ENCODE measurements at regions not wholly inside any gene's neighbourhood (a gene's known extent, or its start where the extent isn't known, plus 50 kb on each side); places are given as distances from the start of the nearest gene placed in this dataset.

DNA sequence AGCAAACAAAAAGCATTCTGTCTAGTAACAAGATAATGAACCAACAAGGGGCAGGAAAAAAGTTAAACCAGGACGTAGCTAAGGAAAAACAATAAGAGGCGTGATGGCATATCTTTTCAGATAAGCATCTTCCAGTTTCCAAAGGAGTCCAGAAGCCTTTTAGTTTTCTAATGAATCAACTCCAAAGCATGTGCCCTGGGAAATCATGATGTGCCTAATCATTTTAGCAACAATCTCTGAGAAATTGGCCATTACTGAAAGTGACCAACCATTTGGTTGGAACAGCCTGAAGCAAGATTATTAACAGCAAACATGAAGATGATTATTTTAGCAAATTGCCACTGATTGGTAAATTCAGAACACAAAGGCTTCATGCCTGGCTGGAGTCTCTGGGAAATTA lies 440.9 kb upstream of the MAF start:
- no peak for ATAC-seq
- no peak for TF ChIP-seq BACH2 (CRISPR knock-in tag; IDR thresholded peaks at IDR 0.05; ENCODE audit: borderline replicate concordance)
- no peak for TF ChIP-seq ZFP3 (CRISPR knock-in tag; IDR thresholded peaks at IDR 0.05)
- no peak for TF ChIP-seq PPARA (CRISPR knock-in tag; IDR thresholded peaks at IDR 0.05; ENCODE audit: borderline replicate concordance)
- no peak for TF ChIP-seq ESRRG (CRISPR knock-in tag; IDR thresholded peaks at IDR 0.05)
- no peak for TF ChIP-seq ZNF565 (CRISPR knock-in tag; conservative IDR thresholded peaks at IDR 0.05; ENCODE audit: low read depth)
- TF ChIP-seq, protein P1, sequence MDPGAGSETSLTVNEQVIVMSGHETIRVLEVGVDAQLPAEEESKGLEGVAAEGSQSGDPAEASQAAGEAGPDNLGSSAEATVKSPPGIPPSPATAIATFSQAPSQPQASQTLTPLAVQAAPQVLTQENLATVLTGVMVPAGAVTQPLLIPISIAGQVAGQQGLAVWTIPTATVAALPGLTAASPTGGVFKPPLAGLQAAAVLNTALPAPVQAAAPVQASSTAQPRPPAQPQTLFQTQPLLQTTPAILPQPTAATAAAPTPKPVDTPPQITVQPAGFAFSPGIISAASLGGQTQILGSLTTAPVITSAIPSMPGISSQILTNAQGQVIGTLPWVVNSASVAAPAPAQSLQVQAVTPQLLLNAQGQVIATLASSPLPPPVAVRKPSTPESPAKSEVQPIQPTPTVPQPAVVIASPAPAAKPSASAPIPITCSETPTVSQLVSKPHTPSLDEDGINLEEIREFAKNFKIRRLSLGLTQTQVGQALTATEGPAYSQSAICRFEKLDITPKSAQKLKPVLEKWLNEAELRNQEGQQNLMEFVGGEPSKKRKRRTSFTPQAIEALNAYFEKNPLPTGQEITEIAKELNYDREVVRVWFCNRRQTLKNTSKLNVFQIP (CRISPR knock-in tag; IDR thresholded peaks at IDR 0.05; ENCODE audit: borderline replicate concordance, low read depth): no peak
- TF ChIP-seq ZFP30 (CRISPR knock-in tag; IDR thresholded peaks at IDR 0.05): no peak
- no peak for TF ChIP-seq GLIS3 (CRISPR knock-in tag; IDR thresholded peaks at IDR 0.05)
- TF ChIP-seq, protein P2, sequence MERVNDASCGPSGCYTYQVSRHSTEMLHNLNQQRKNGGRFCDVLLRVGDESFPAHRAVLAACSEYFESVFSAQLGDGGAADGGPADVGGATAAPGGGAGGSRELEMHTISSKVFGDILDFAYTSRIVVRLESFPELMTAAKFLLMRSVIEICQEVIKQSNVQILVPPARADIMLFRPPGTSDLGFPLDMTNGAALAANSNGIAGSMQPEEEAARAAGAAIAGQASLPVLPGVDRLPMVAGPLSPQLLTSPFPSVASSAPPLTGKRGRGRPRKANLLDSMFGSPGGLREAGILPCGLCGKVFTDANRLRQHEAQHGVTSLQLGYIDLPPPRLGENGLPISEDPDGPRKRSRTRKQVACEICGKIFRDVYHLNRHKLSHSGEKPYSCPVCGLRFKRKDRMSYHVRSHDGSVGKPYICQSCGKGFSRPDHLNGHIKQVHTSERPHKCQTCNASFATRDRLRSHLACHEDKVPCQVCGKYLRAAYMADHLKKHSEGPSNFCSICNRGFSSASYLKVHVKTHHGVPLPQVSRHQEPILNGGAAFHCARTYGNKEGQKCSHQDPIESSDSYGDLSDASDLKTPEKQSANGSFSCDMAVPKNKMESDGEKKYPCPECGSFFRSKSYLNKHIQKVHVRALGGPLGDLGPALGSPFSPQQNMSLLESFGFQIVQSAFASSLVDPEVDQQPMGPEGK (CRISPR knock-in tag; IDR thresholded peaks at IDR 0.05; ENCODE audit: borderline replicate concordance): no peak
- no peak for TF ChIP-seq CSDC2 (CRISPR knock-in tag; IDR thresholded peaks at IDR 0.05)
- TF ChIP-seq, protein P3, sequence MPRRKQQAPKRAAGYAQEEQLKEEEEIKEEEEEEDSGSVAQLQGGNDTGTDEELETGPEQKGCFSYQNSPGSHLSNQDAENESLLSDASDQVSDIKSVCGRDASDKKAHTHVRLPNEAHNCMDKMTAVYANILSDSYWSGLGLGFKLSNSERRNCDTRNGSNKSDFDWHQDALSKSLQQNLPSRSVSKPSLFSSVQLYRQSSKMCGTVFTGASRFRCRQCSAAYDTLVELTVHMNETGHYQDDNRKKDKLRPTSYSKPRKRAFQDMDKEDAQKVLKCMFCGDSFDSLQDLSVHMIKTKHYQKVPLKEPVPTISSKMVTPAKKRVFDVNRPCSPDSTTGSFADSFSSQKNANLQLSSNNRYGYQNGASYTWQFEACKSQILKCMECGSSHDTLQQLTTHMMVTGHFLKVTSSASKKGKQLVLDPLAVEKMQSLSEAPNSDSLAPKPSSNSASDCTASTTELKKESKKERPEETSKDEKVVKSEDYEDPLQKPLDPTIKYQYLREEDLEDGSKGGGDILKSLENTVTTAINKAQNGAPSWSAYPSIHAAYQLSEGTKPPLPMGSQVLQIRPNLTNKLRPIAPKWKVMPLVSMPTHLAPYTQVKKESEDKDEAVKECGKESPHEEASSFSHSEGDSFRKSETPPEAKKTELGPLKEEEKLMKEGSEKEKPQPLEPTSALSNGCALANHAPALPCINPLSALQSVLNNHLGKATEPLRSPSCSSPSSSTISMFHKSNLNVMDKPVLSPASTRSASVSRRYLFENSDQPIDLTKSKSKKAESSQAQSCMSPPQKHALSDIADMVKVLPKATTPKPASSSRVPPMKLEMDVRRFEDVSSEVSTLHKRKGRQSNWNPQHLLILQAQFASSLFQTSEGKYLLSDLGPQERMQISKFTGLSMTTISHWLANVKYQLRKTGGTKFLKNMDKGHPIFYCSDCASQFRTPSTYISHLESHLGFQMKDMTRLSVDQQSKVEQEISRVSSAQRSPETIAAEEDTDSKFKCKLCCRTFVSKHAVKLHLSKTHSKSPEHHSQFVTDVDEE (CRISPR knock-in tag; IDR thresholded peaks at IDR 0.05): no peak
- no peak for TF ChIP-seq ZNF8 (CRISPR knock-in tag; IDR thresholded peaks at IDR 0.05)

DNA sequence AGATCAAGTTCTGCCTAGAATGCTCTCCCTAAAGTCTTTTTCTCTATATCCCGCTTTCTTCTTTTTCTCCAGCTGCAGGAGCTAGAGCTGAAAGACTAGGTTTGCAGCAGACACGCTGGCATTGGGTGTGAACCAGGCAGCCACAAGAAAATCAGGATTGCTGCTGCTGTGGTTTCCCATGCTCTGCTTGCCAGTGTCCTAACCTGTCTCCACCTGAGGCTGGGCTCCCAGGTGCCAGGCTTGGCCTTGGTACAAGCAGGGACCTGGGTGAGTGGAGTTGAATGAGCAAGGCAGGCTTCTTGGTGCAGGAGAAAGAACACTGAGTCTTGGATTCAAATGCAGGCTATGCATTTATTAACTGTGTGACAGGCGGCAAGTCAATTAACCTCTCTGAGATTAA lies 440.3 kb upstream of the MAF start:
- ATAC-seq: no peak

DNA sequence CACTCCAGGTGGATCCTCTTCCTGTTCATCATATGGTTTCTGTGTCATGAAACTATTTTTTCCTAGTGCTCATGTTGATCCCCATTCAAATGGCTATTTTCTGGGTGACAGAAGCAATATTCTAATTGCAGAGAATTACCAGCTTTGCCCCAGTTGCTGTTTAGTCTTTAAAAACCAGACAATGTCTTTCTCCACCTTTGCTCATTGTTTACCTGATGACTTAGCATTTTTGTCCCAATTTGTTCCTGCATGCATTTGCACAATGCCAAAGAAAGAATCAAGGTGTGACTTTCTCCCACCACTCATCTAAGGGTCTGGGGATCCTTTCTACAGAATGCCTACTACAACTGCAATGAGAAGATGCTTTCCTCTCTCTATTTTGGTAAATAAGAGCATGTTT lies 439.9 kb upstream of the MAF start:
- TF ChIP-seq ZNF70 (CRISPR knock-in tag; IDR thresholded peaks at IDR 0.05) (no peak), SNAI2 (CRISPR knock-in tag; IDR thresholded peaks at IDR 0.05) (no peak)
- no peak for ATAC-seq

More for the DNA sequence above, 440.3 kb upstream of the MAF start:
- no peak for TF ChIP-seq ZNF565 (CRISPR knock-in tag; conservative IDR thresholded peaks at IDR 0.05; ENCODE audit: low read depth)
- no peak for TF ChIP-seq ARNTL (CRISPR knock-in tag; IDR thresholded peaks at IDR 0.05; ENCODE audit: borderline replicate concordance, low read depth)

DNA sequence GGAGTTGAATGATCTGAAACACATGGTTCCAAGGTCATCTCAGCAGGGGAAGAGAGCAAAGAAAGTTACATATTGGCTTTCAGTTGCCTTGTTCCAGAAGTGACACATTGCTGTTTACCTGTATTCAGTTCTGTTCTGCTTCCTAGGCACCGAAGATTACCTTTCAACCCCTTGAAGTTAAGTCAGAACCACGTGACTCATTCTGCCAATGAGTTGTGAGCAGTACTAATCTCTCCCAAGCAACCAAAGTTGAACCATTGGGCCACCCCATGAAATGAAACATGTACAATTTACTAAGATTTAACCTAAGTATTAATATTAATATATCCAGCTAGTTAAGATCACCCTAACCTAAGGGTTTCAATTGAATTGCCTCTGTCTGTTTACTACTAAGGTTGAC lies 439.2 kb upstream of the MAF start:
- no peak for ATAC-seq
- TF ChIP-seq PPARA (CRISPR knock-in tag; IDR thresholded peaks at IDR 0.05; ENCODE audit: borderline replicate concordance) (no peak), OSR1 (CRISPR knock-in tag; IDR thresholded peaks at IDR 0.05) (no peak), ARNTL (CRISPR knock-in tag; IDR thresholded peaks at IDR 0.05; ENCODE audit: borderline replicate concordance, low read depth) (no peak), CSDC2 (CRISPR knock-in tag; IDR thresholded peaks at IDR 0.05) (no peak), SNAI2 (CRISPR knock-in tag; IDR thresholded peaks at IDR 0.05) (no peak), ZFP30 (CRISPR knock-in tag; IDR thresholded peaks at IDR 0.05) (no peak), TCF4 (CRISPR knock-in tag; IDR thresholded peaks at IDR 0.05; ENCODE audit: borderline replicate concordance) (no peak), ZNF565 (CRISPR knock-in tag; conservative IDR thresholded peaks at IDR 0.05; ENCODE audit: low read depth) (no peak)
- TF ChIP-seq, protein P4, sequence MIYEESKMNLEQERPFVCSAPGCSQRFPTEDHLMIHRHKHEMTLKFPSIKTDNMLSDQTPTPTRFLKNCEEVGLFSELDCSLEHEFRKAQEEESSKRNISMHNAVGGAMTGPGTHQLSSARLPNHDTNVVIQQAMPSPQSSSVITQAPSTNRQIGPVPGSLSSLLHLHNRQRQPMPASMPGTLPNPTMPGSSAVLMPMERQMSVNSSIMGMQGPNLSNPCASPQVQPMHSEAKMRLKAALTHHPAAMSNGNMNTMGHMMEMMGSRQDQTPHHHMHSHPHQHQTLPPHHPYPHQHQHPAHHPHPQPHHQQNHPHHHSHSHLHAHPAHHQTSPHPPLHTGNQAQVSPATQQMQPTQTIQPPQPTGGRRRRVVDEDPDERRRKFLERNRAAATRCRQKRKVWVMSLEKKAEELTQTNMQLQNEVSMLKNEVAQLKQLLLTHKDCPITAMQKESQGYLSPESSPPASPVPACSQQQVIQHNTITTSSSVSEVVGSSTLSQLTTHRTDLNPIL (CRISPR knock-in tag; IDR thresholded peaks at IDR 0.05; ENCODE audit: low read depth): no peak
- TF ChIP-seq, protein P1 (CRISPR knock-in tag; IDR thresholded peaks at IDR 0.05; ENCODE audit: borderline replicate concordance, low read depth): no peak
